Stimulated activated CD8-positive, alpha-beta memory T cell treated with anti-CD3 and anti-CD28 coated beads, Interleukin-4, amount 100 ng/mL, for 48 hours (primary cell): ENCODE measurements at regions not wholly inside any gene's neighbourhood (a gene's known extent, or its start where the extent isn't known, plus 50 kb on each side); places are given as distances from the start of the nearest gene placed in this dataset.

Source experiments
- DNase-seq: peaks from one replicate; pipeline ENCODE4 v3.0.0-alpha.2; 2020

- DNase-seq, result no peak
Observed at GRCh38 chr4:153107246-153107645, 97.0 kb upstream of the TRIM2 start.

GRCh38 chr4:153109296-153109849 is 94.9 kb upstream of the TRIM2 start:
- DNase-seq, result no peak

- DNase-seq, result no peak
Observed at GRCh38 chr4:153110739-153111138, 93.5 kb upstream of the TRIM2 start.

DNA sequence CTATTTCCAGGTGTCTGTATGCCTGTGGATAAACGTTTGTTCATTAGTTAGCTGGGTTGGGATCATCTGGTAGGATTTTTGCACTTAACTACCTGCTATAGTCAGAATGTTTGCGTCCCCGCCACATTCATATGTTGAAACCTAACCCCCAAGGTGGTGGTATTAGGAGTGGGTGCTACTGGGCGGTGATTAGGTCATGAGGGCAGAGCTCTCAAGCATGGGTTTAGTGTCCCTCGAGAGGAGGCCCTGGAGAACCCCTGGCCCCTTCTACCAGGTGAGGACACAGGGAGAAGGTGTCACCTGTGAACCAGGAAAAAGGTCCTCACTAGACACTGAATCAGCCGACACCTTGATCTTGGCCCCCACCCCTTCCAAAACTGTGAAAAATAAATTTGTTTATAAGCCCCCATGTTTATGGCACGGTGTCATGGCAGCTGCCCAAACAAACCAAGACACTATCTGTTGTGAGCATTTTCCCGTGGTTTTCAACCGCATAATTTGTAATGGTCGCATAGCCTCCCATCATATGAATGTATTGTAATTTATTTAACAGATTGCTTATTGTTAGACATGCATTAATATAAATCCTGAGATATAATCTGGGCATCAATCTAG is 92.7 kb upstream of the TRIM2 start:
- DNase-seq, result no peak

DNA sequence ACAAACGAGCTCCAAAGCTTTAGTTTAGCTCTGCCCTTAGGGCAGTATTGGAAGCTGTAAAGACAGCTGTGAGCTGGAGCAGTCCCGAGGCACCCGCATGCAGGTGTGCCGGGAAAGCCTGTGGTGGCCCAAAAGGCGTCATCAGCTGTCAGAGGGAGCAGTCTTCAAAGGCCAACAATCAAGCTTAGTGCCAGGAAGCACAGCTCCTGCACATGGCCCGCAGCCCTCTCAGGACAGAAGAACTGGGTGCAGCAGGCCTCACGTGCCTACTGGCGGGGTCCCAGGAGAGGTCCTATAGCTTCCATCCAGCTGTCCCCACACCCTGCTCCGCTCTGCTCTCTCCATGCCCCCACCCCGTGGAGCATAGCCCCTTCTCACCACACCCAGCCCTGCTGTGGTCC is 92.2 kb upstream of the TRIM2 start:
- peak; percentile 48 for DNase-seq

- DNase-seq, result no peak
Observed at GRCh38 chr4:153113061-153113837, 91.0 kb upstream of the TRIM2 start.

GRCh38 chr4:153113838-153114105 is 90.5 kb upstream of the TRIM2 start:
- peak; percentile 34 for DNase-seq

- DNase-seq, result peak; percentile 61
Observed at GRCh38 chr4:153114771-153115321, 89.4 kb upstream of the TRIM2 start.

- DNase-seq, result peak; percentile 80
Observed at GRCh38 chr4:153115322-153116290, 88.6 kb upstream of the TRIM2 start.

DNA sequence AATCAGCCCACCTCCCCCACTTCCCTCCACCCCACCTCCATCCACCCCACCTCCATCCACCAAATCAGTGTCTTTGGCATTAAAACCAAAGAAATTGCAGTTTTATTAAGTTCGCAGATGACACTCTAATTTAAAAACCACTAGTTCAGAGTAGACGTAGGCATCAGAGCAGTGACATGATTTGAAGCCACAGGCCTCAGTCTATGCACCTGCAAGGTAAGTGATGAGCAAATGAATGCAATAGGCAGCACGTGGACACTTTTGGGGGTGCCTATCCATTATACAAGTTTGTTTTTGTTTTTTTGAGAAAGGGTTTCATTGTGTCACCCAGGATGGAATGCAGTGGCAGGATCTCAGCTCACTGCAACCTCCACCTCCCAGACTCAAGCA is 88.0 kb upstream of the TRIM2 start:
- DNase-seq, result no peak

DNA sequence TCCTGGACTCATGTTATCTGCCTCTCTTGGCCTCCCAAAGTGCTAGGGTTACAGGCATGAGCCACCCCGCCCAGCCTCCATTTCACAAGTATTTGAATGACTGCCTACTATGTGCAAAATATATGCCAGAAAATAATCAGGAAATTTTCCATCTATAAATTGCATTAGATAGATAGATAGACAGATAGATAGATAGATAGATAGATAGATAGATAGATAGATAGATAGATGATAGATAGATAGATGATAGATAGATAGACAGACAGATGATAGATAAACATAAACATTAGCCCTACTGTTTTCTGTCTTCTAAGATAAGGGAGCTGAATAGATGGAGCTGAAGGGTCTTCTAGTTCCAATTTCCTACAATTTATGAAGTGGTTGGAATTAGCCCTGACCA is 87.4 kb upstream of the TRIM2 start:
- no peak for DNase-seq

DNA sequence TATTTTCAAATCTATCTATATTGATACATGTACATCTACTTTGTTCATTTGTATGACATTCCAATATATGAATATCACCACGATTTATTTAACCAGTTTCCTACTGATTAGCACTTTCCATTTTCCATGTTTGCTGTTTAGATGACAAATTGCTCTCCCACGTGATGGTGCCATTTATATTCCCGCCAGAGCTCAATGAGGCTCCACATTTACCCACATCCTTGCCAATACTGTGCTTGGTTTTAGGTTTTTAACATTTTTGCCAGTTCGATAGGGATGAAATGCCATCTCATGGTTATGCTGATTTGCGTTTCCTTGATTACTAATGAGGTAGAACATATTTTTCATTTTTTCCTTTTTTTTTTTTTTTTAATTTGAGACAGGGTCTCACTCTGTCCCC is 86.7 kb upstream of the TRIM2 start:
- no peak for DNase-seq

- DNase-seq, result no peak
Observed at GRCh38 chr4:153119626-153120025, 84.6 kb upstream of the TRIM2 start.

- no peak for DNase-seq
Observed at GRCh38 chr4:153120235-153120634, 84.0 kb upstream of the TRIM2 start.

DNA sequence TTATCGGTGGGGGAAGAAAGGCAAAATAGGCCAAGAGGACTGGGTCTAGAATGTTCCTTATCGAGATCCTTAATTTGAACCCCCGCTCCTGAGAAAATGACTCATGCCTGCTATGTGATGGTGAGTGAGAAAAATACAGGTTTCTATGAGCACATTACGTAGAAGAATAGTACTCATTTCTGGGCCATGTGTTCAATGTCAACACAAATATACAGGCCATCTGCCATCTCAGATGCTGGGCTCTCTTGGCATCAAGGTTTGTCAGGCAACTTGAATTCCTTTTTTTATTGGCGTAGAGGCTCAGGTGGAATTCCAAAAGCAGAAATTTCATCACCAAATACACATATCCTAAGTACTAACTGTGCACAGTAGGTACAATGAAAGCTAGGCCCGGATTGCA is 81.4 kb upstream of the TRIM2 start:
- no peak for DNase-seq

GRCh38 chr4:153126137-153126536 is 78.1 kb upstream of the TRIM2 start:
- no peak for DNase-seq

GRCh38 chr4:153127760-153128494 is 76.3 kb upstream of the TRIM2 start:
- DNase-seq, result peak; percentile 93

GRCh38 chr4:153131596-153131995 is 72.6 kb upstream of the TRIM2 start:
- no peak for DNase-seq

DNA sequence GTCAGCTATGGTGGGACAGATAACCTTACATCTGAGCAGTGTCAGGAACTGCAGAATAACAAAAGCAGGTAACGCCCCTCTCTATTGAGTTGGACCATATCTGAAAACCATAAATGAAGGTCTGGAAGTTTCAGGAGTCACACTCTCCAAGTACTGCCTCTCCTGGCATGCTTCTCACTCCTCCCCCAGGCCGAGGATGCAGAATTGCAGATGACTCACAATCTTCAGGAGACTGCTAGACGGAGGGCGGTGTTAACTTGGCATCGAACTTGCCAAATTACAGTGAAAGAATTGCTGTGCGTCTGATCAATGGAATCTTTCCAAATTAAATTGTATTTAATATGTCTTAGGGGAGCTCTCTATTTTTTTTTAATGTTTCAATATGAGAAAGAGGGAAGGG is 67.1 kb upstream of the TRIM2 start:
- DNase-seq, result no peak

GRCh38 chr4:153137677-153138630 is 66.3 kb upstream of the TRIM2 start:
- no peak for DNase-seq

GRCh38 chr4:153138736-153139135 is 65.5 kb upstream of the TRIM2 start:
- DNase-seq, result no peak
